MM.1S (cell line): ENCODE measurements at regions not wholly inside any gene's neighbourhood (a gene's known extent, or its start where the extent isn't known, plus 50 kb on each side); places are given as distances from the start of the nearest gene placed in this dataset.

Experiments used
- EZH2 ChIP-seq: fragments of 300-600 bp; sonication (generic); optimal IDR thresholded peaks from 2 replicates; pipeline ENCODE3; 2017; ENCODE audit warnings: low read depth, mild to moderate bottlenecking, antibody characterized with exemption, low read length, mixed read lengths
- EZH2phosphoT487 ChIP-seq: fragments of 300-600 bp; sonication (generic); IDR thresholded peaks from 2 replicates; pipeline ENCODE4 v1.6.1; 2018; ENCODE audit warnings: antibody characterized with exemption, low read length
- TF ChIP-seq, protein P1 (sequence below): fragments of 300-600 bp; sonication (generic); IDR thresholded peaks from 2 replicates; pipeline ENCODE4 v1.5.1; 2016; ENCODE audit warnings: antibody characterized with exemption, low read length, mixed read lengths

DNA sequence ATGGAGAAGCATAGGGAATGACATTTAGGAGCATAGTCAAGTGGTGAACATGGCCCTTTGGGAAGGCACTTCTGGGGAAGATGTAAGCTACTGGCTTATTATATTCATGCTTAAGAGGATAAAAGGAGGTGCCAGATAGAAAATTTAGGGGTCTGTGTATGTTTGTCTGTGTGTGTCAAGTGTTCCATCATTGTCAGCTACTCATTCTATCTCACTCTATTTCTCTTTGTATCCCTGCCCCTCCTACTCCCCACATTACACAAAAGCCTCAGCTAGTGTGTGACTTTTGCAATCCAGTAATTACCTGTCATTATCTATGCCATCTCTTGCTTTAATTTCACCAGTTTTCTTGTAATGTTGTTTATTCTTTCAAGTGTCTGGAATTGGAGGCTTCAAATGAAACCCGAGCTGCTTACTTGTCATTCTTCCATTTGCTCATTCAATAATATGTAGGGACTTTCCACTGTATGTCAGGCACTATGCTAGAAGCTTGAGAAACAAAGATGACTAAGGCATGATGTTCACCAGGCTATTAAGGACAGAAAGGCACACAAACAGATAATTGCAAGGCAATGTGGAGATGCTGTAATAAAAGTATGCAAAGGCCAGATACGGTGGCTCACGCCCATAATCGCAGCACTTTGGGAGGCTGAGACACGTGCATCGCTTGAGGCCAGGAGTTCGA lies 229.8 kb upstream of the TEX13C start:
- TF ChIP-seq EZH2phosphoT487: no peak
- no peak for TF ChIP-seq EZH2
- TF ChIP-seq, protein P1, sequence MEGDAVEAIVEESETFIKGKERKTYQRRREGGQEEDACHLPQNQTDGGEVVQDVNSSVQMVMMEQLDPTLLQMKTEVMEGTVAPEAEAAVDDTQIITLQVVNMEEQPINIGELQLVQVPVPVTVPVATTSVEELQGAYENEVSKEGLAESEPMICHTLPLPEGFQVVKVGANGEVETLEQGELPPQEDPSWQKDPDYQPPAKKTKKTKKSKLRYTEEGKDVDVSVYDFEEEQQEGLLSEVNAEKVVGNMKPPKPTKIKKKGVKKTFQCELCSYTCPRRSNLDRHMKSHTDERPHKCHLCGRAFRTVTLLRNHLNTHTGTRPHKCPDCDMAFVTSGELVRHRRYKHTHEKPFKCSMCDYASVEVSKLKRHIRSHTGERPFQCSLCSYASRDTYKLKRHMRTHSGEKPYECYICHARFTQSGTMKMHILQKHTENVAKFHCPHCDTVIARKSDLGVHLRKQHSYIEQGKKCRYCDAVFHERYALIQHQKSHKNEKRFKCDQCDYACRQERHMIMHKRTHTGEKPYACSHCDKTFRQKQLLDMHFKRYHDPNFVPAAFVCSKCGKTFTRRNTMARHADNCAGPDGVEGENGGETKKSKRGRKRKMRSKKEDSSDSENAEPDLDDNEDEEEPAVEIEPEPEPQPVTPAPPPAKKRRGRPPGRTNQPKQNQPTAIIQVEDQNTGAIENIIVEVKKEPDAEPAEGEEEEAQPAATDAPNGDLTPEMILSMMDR: no peak
